ENCODE measurements at regions not wholly inside any gene's neighbourhood (a gene's known extent, or its start where the extent isn't known, plus 50 kb on each side); places are given as distances from the start of the nearest gene placed in this dataset.

DNA sequence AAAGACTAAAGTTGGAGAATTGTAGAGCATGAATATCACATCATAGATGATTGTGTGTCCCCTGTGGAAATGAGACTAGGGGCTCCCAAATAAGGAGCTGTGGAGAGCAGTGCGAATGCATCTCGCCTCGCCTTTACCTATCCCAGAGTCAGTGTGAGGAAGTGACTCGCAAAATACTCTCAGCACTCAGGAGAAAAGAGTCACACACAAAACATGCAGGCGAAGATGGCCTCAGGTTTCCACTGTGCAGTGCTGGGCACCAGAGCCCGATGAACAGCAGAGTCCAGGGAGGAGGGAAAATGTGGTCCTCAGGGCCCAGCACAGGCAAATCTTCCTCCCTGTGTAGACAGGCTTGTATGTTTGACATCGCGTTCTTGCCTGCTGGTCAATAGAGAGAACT, 126.5 kb upstream of the AFDN start:
- H3K36me3 ChIP-seq (ENCODE audit: control insufficient read depth, insufficient read depth, low read length): no peaks in the 10 kb centered on the region
- TF ChIP-seq, protein P1, sequence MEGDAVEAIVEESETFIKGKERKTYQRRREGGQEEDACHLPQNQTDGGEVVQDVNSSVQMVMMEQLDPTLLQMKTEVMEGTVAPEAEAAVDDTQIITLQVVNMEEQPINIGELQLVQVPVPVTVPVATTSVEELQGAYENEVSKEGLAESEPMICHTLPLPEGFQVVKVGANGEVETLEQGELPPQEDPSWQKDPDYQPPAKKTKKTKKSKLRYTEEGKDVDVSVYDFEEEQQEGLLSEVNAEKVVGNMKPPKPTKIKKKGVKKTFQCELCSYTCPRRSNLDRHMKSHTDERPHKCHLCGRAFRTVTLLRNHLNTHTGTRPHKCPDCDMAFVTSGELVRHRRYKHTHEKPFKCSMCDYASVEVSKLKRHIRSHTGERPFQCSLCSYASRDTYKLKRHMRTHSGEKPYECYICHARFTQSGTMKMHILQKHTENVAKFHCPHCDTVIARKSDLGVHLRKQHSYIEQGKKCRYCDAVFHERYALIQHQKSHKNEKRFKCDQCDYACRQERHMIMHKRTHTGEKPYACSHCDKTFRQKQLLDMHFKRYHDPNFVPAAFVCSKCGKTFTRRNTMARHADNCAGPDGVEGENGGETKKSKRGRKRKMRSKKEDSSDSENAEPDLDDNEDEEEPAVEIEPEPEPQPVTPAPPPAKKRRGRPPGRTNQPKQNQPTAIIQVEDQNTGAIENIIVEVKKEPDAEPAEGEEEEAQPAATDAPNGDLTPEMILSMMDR (IDR thresholded peaks at IDR 0.05; ENCODE audit: insufficient read depth, low read depth, low read length): no peak
- H3K27me3 ChIP-seq (ENCODE audit: control insufficient read depth, insufficient read depth, low read length): no peaks in the 10 kb centered on the region
- no peak for DNase-seq (ENCODE audit: low read depth)
- ChIA-PET POLR2A (no interaction called here), CTCF (interaction anchor here (0.6 kb wide), 1 partner anchor 356 kb away, joined by 3 read pairs; no protein-coding TSS in a partner anchor)
- no peak overlapping the region for H3K4me3 ChIP-seq (ENCODE audit: low read depth, low read length)

GRCh38 chr6:167701010-167701409, 125.7 kb upstream of the AFDN start:
- TF ChIP-seq, protein P1 (IDR thresholded peaks at IDR 0.05; ENCODE audit: insufficient read depth, low read depth, low read length): no peak
- ChIA-PET CTCF (no interaction called here), POLR2A (no interaction called here)
- Histone ChIP-seq H3K36me3 (ENCODE audit: control insufficient read depth, insufficient read depth, low read length) (no peaks in the 10 kb centered on the region), H3K4me3 (ENCODE audit: low read depth, low read length) (no peak overlapping the region), H3K27me3 (ENCODE audit: control insufficient read depth, insufficient read depth, low read length) (no peaks in the 10 kb centered on the region)
- DNase-seq (ENCODE audit: low read depth): no peak

- CTCF ChIA-PET: no interaction called here
- DNase-seq (ENCODE audit: low read depth): no peak
- Histone ChIP-seq H3K27me3 (ENCODE audit: control insufficient read depth, insufficient read depth, low read length) (no peaks in the 10 kb centered on the region), H3K4me3 (ENCODE audit: low read depth, low read length) (no peak overlapping the region), H3K36me3 (ENCODE audit: control insufficient read depth, insufficient read depth, low read length) (no peaks in the 10 kb centered on the region)
- POLR2A ChIA-PET: no interaction called here
- TF ChIP-seq, protein P1 (IDR thresholded peaks at IDR 0.05; ENCODE audit: insufficient read depth, low read depth, low read length): no peak
Observed at GRCh38 chr6:167702241-167702827, 124.4 kb upstream of the AFDN start.

DNA sequence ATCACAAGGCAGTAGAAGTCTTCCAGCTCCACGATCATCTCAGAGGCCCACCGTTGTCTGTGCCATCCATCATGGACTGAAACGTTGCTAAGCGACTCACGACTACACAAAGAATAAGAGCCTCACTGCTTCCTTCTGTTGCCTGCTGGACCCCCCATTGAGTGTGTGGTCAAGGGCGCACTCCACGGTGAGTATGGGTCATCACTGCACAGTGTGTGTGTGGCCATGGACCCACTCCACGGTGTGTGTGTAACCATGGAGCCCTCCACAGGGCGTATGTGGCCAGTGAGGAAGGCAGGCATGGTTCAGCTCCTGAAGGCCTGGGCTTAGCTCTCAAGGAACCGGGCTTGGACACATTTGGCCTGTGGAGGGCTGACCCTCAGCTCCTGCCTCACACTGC, 123.4 kb upstream of the AFDN start:
- ChIA-PET CTCF (no interaction called here), POLR2A (no interaction called here)
- TF ChIP-seq, protein P1 (IDR thresholded peaks at IDR 0.05; ENCODE audit: insufficient read depth, low read depth, low read length): no peak
- Histone ChIP-seq H3K36me3 (ENCODE audit: control insufficient read depth, insufficient read depth, low read length) (no peaks in the 10 kb centered on the region), H3K27me3 (ENCODE audit: control insufficient read depth, insufficient read depth, low read length) (no peaks in the 10 kb centered on the region), H3K4me3 (ENCODE audit: low read depth, low read length) (no peak overlapping the region)
- no peak for DNase-seq (ENCODE audit: low read depth)

DNA sequence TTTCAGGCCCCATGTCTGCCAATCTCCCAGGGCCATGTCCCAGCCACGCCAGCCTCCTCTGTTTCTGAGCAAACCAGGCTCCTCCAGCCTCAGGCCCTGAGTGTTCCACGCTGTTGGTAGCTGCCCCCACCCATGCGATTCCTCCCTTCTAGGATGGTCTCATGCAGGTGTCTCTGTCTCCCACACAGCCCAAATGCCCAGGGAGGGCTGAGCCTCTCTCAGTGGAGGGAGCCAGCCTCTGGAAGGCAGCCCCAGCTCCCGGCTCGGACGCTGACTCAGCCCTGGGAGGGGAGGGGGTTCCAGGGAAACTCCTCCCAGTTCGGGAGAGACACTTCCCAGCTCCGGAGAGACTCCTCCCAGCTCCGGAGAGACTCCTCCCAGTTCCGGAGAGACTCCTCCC, 122.9 kb upstream of the AFDN start:
- ChIA-PET POLR2A (no interaction called here), CTCF (no interaction called here)
- Histone ChIP-seq H3K36me3 (ENCODE audit: control insufficient read depth, insufficient read depth, low read length) (no peaks in the 10 kb centered on the region), H3K27me3 (ENCODE audit: control insufficient read depth, insufficient read depth, low read length) (no peaks in the 10 kb centered on the region), H3K4me3 (ENCODE audit: low read depth, low read length) (no peak overlapping the region)
- TF ChIP-seq, protein P1 (IDR thresholded peaks at IDR 0.05; ENCODE audit: insufficient read depth, low read depth, low read length): no peak
- DNase-seq (ENCODE audit: low read depth): no peak

Data from BJ (cell line).